ENCODE measurements at regions not wholly inside any gene's neighbourhood (a gene's known extent, or its start where the extent isn't known, plus 50 kb on each side); places are given as distances from the start of the nearest gene placed in this dataset.

GRCh38 chr6:4584801-4585200 lies 191.4 kb upstream of the CDYL start:
- no peak for DNase-seq

- no peak for DNase-seq
Observed at GRCh38 chr6:4582506-4583417, 193.4 kb upstream of the CDYL start.

GRCh38 chr6:4581468-4582385 lies 194.5 kb upstream of the CDYL start:
- no peak for DNase-seq

DNA sequence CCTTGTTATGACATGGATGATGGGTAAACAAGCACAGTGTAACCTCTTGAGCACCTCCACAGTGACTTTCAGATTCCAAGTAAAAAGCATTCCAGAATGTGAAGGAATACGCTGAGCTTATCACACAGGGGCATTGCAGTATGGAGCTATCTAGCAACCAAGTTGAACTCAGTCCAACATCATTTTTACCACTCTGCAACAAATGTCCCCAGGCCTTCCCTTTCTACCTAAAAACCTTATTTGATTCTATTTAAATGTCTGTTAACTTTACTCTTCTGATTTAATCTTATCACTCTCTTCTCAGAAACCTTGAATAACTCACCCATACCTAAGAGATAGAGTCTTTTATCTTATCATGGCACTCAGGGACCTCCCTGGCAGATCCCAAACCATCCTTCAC lies 195.8 kb upstream of the CDYL start:
- no peak for DNase-seq

DNA sequence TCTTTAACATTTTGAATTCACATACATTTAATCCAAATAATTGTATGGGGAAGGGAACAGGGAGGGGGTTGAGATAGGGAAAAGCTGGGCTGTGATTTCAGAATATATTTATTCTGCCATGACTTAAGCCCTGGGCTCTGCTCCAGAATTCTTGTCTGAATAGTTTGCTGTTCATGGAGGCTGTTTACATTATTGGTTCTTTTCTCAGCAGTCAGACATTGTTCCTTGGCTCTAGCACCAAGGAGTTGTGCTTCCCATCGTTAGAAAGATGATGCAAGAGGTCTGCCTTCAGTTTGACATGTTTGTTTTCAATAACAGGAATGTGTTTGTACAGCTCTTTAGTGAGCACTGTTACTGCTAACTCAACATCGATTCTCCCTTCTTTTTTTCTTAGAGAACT lies 198.8 kb upstream of the CDYL start:
- DNase-seq, result no peak

GRCh38 chr6:4575714-4576113 lies 200.5 kb upstream of the CDYL start:
- no peak for DNase-seq

DNA sequence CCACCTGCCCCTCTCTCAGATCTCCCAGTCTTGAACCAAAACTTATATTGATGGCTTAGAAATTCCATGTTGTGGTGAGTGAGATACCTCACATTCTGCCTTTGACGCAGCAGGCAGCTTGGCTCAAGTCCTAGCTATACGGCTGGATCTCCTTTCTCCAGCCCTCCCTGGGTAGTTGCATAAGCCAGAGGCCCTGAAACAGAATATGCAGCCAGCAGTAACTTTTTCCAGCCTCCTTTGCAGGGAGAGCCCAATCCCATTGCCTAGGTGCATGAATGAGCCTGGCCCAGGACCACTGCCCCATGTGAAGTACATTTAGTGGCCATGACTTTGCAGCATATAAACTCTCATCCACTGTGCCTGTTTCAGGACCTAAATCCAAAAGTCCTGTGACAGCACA lies 202.2 kb upstream of the CDYL start:
- DNase-seq, result no peak

- no peak for DNase-seq
Observed at GRCh38 chr6:4571011-4571410, 205.2 kb upstream of the CDYL start.

DNA sequence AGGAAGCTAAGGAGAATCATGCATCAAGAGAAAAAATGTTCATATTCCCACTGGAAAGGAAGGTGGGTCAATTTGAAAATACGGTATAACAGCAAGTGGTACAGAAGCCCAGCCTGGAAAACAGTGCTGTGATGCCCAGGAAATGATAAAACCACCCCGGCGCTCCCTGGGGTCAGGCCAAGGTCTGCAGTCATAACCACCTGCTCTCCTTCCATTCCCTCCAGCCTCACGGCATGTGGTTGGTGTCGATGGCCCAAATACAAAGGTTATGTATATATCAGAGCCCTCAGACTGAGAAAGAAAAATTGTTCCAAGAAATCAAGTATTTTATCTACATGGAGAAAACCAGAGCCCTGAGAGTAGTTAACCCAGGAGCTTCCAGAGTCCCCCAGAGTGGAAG lies 208.1 kb upstream of the CDYL start:
- DNase-seq, result no peak

DNA sequence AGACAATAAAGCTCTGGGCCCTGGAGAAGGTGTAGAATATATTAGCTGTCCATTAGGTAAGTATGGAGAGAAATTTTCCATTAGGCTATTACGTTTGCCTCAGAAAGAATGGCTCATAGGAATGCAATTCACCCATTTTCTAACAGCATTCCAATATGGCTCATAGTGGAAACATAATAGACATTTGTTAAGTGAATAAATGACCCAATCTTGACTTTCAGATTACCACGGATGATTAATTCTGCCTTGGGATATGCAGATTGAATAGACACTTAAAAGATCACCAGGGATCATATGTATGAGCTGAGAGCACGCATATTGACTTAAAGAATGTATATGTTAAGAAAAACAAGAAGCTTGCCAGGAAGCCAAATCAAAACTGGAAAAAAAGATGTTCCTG lies 209.1 kb upstream of the CDYL start:
- no peak for DNase-seq

DNA sequence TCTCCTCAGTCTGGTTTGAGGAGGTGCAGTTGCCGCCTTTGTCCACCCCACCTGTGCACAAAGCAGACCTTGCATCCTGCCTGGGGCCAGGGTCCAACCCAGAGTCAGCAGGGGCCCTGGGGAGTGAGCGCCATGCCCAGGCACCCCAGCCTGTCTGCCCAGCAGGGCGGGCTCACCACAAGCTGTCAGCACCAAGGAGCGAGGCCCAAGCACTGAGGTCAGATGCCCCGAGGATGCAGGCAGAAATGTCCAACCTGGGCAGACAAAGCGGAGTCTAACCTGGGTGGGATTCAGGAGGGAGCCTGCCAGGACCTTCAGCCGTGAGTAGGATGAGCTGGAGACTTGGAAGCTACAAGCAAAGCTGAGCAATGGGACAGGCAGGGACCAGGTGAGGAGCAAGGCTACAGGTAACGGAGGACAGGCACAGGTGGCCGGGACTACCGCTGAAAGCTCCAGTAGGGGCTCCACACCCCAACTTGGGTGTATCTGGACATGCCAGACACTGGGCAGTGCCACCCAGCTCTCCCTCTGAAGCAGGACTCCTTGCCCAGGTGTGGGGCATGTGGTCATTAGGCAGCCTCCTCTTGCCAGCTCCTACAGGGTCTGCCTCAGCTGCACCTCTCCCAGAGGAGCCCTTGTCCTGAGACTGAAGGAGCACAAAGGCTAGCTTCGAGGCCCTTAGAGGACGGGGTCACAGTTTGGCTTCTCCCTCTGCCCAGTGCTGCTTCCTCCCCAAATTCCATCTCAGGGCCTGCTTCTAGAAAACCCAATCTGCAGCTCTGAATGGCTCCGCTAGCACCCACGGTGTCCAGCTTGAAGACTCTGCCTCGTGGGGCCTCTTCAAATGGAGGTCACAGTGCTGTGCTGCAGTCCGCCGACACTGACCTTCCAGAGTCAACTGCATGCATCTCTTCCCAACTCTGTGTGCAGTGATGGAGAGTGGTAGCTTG lies 210.6 kb upstream of the CDYL start:
- DNase-seq, result no peak

DNA sequence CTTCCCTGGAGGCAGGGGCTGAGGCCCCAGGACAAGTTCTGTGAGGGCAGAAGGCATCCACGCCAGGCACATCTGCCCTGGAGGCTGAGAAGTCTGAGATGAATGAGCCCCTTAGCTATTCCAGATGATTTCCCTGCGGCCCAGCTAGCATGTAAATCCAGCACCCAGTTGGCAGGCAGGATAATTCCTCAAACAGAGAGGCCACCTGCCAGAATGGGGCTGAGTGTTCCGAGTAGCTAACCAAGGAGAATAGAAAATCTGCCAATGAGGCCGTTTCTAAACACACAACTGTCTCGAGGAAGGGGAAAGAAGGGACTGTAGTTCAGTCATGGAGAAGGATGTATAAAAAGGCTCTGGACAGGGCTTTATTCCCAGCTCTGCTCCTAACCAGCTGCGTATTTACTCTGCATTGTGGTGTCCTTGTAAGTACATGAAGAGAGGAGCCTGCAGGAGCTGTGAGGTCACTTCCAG lies 211.4 kb upstream of the CDYL start:
- no peak for DNase-seq

GRCh38 chr6:4563877-4564276 lies 212.3 kb upstream of the CDYL start:
- DNase-seq, result no peak

DNA sequence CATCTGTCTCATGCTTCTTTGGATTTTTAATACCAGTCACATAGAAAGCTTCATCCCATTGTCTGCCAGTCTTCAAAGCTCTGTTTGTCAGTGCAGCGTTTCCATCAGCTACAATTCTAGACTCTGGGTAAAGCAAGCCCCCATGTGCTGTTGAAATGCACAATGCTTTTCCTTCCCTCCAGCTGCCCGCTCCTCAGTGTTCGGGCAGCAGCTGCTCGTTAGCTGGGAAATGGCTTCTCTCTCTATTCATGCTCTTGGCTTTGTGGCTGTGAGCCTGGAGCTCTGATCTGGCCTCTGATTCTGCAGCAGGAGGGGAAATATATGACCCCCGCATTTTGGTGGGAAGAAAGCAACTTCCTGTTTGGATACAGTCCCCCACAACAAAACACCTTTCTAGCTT lies 213.0 kb upstream of the CDYL start:
- no peak for DNase-seq

DNA sequence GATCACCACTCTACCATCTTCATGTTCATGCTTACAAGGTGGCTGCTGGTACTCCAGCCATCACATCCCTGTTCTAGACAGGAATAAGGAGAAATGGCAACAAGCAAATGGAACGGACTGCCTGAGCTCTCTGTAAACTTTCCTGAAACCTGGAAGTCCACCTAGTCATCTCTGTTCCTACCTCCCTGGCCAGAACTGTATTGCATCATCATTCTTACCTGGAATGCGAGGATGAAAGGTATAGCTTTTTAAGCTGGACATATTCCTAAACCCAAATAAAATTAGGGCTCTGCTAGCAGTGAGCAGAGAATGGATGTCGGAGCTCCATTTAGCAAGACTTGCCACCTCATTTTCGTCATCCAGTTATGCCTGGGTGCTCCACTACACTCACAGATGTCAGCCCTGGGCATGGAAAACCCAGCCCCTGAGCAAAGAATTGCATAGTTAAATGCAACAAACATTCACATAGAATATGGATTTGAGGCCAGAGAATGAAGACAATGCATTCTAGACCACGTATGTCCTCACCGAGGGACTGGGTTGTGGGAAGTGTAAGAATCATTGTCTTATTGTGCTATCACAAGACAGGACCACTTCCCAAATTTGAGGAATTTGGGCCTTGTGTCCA lies 214.3 kb upstream of the CDYL start:
- no peak for DNase-seq

GRCh38 chr6:4561078-4561435 lies 215.1 kb upstream of the CDYL start:
- DNase-seq, result no peak

DNA sequence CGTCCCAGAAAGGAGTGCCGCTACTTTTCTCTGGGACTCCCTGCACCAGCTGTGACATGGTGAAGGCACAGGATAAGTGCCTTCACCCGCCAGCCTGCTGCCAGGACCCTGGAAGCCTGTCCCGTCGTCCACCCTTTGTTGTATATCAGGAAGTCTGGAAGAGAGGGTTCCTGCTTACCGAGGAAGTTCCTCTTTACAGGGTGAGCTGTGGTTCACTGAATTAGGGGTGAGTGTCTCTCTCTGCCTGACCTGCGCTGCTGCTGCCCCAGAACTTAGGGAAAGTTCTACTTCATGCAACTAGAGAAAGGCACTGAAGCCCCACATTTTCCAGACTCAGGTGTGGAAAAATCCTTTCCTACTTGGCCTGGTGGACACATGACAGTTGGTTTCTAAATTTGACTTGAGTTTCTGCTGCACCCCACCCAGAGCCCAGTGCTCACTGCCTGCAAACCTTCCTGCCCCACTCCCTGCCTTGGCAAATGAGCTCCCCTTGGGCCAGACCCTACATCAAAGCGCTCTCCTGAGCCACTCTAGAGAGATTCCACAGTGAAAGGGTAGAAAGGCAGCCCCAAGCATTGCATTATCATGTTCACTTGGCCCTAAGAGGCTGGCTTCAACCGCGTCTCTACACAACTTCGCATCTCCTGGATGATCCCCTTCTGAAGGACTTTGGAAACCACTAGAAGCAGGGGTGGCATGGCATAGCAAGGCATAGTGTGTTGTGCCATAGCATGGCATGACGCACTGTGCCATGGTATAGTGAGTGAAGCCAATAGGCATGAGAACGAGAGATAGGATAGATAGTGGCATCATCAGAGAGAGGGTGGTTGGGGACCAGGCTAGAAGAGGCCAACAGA lies 215.8 kb upstream of the CDYL start:
- no peak for DNase-seq

DNA sequence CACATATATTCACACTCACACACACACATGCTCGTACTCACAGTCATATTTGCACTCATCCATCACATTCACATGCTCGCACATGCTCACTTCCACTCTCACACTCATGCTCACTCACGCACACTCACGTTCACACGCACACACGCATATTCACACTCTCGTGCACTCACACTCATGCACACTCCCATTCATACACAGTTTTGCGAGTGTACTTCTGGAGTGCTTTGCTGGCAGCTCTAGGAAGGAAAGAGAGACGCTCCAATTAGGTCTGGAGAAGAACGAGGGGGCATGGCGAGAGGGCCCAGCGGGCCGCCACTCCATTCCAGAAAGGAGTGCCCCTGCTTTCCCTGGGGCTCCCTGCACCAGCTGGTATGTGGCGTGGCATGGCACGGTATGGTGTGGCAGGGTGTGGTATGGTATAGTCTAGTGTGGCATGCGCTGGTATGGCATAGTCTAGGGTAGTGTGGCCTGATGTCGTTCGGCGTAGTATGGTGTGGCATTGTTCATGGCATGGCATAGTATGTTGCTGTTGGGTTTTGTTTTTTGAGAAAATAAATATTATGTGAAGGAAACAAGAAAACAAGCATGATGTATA lies 216.8 kb upstream of the CDYL start:
- no peak for DNase-seq

GRCh38 chr6:4554645-4555044 lies 221.6 kb upstream of the CDYL start:
- no peak for DNase-seq

- DNase-seq, result no peak
Observed at GRCh38 chr6:4553387-4553786, 222.8 kb upstream of the CDYL start.

- DNase-seq, result no peak
Observed at GRCh38 chr6:4550227-4550597, 226.0 kb upstream of the CDYL start.

All from GF-D8 (cell line).